ENCODE measurements at regions not wholly inside any gene's neighbourhood (a gene's known extent, or its start where the extent isn't known, plus 50 kb on each side); places are given as distances from the start of the nearest gene placed in this dataset.
"Not testable (repeated sequence)": the region's sequence is repeated elsewhere in the genome, so short reads cannot be mapped to it uniquely, and the experiment has no call there.

GRCh38 chr18:72965616-72966015, 97.8 kb upstream of the NETO1 start:
- DNase-seq (ENCODE audit: low read depth), result no peak
- no peak overlapping the region for H3K4me3 ChIP-seq (ENCODE audit: low read depth, low read length)

GRCh38 chr18:72958195-72958594, 90.4 kb upstream of the NETO1 start:
- not testable (repeated sequence) for H3K4me3 ChIP-seq (ENCODE audit: low read depth, low read length); DNase-seq (ENCODE audit: low read depth)

More at GRCh38 chr18:72965616-72966015, 97.8 kb upstream of the NETO1 start:
- TF ChIP-seq CTCF (conservative IDR thresholded peaks at IDR 0.05; ENCODE audit: low read depth, low read length), result no peak

GRCh38 chr18:72948439-72948838, 80.7 kb upstream of the NETO1 start:
- DNase-seq (ENCODE audit: low read depth), result no peak
- no peak for TF ChIP-seq CTCF (conservative IDR thresholded peaks at IDR 0.05; ENCODE audit: low read depth, low read length)
- no peak overlapping the region for H3K4me3 ChIP-seq (ENCODE audit: low read depth, low read length)

GRCh38 chr18:72942766-72943165, 75.0 kb upstream of the NETO1 start:
- no peak for DNase-seq (ENCODE audit: low read depth)
- TF ChIP-seq CTCF (conservative IDR thresholded peaks at IDR 0.05; ENCODE audit: low read depth, low read length), result no peak

GRCh38 chr18:72940986-72941385, 73.2 kb upstream of the NETO1 start:
- DNase-seq (ENCODE audit: low read depth), result no peak
- TF ChIP-seq CTCF (conservative IDR thresholded peaks at IDR 0.05; ENCODE audit: low read depth, low read length), result no peak
- no peak overlapping the region for H3K4me3 ChIP-seq (ENCODE audit: low read depth, low read length)

More at GRCh38 chr18:72942766-72943165, 75.0 kb upstream of the NETO1 start:
- H3K4me3 ChIP-seq (ENCODE audit: low read depth, low read length), result no peak overlapping the region

- H3K4me3 ChIP-seq (ENCODE audit: low read depth, low read length), result no peak overlapping the region
- TF ChIP-seq CTCF (conservative IDR thresholded peaks at IDR 0.05; ENCODE audit: low read depth, low read length), result no peak
Measured at GRCh38 chr18:72940509-72940908, 72.7 kb upstream of the NETO1 start.

GRCh38 chr18:72935744-72936143, 68.0 kb upstream of the NETO1 start:
- H3K4me3 ChIP-seq (ENCODE audit: low read depth, low read length), result no peak overlapping the region
- TF ChIP-seq CTCF (conservative IDR thresholded peaks at IDR 0.05; ENCODE audit: low read depth, low read length), result peak; percentile 7
- DNase-seq (ENCODE audit: low read depth), result no peak

More at GRCh38 chr18:72940509-72940908, 72.7 kb upstream of the NETO1 start:
- no peak for DNase-seq (ENCODE audit: low read depth)

Measured in epithelial cell of proximal tubule (primary cell).